Suprapubic skin (tissue), 4 donors: ENCODE measurements at regions not wholly inside any gene's neighbourhood (a gene's known extent, or its start where the extent isn't known, plus 50 kb on each side); places are given as distances from the start of the nearest gene placed in this dataset.

ENCODE experiments used
- CTCF ChIP-seq, 2 donors: fragments of 200-600 bp in 1 of 2; fragments of 450-650 bp in 1 of 2; sonication (generic) in 1 of 2; IDR thresholded peaks; one replicate each; pipeline ENCODE4 v1.5.1; 2016 to 2019; ENCODE audit warnings: antibody characterized with exemption in 2 of 2, mild to moderate bottlenecking in 1 of 2, moderate library complexity in 1 of 2
- EP300 ChIP-seq: sonication (generic); formaldehyde crosslinking; IDR thresholded peaks from one replicate; pipeline ENCODE4 v1.6.1; 2017; ENCODE audit warnings: antibody characterized with exemption
- POLR2A ChIP-seq, 2 donors: fragments of 450-650 bp; IDR thresholded peaks; one replicate each; pipeline ENCODE4 v1.6.1; 2017; ENCODE audit warnings: antibody characterized with exemption in 2 of 2, mild to moderate bottlenecking in 2 of 2, moderate library complexity in 2 of 2
- POLR2AphosphoS5 ChIP-seq, 3 donors: sonication (generic); formaldehyde crosslinking; IDR thresholded peaks; one replicate each; pipeline ENCODE4 v1.6.1; 2017; ENCODE audit warnings: antibody characterized with exemption in 3 of 3

DNA sequence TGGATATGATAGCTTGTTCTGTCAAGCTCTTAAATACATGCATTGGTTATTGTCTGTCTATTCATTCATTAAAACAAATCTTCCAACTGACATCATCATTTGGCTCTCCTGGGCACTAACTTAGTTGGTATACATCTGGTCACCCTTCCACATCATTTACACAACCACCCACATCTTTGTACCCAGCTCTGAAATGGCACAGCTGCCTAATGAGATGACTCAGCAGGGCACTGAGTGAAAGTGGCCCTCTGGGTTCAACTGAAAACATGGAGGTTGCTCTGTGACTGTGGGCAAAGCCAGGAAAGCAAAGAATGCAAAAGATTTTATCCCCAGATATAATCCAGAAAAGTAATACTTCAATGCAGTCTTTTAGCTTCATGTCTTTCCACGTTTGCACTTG is 234.0 kb upstream of the MAP2 start:
- TF ChIP-seq EP300 (no peak), POLR2A (IDR thresholded peaks at IDR 0.05) (no peak), CTCF (IDR thresholded peaks at IDR 0.05) (no peak), POLR2AphosphoS5 (IDR thresholded peaks at IDR 0.05) (no peak)
